NOMO-1 treated with DMSO at 0.1 percent for 48 hours (cell line): ENCODE measurements at regions not wholly inside any gene's neighbourhood (a gene's known extent, or its start where the extent isn't known, plus 50 kb on each side); places are given as distances from the start of the nearest gene placed in this dataset.

Experiments used
- DNase-seq: peaks from one replicate; lab custom pipeline; 2025; ENCODE audit not compliant: unreplicated experiment; lab: John Stamatoyannopoulos, UW

GRCh38 chr4:116872941-116873340, 212.4 kb downstream of the TRAM1L1 start:
- no peak for DNase-seq

DNA sequence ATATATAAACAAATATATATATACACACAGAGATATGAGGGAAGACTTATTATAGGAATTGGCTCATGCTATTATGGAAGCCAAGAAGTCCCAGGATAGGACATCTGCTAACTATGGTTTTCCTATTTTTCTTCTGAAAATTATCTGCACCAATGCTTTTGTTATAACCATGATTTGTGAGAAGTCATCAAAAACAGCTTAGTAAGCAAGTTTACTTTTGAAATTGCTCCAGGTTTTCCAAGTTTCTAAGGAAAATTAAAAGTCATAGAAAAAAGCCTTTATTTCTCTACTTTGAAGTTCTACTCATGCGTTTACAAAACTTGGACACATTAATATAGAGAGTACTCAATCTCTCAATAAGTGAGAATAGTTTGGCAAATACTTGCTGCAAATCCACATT, 213.1 kb downstream of the TRAM1L1 start:
- no peak for DNase-seq

DNA sequence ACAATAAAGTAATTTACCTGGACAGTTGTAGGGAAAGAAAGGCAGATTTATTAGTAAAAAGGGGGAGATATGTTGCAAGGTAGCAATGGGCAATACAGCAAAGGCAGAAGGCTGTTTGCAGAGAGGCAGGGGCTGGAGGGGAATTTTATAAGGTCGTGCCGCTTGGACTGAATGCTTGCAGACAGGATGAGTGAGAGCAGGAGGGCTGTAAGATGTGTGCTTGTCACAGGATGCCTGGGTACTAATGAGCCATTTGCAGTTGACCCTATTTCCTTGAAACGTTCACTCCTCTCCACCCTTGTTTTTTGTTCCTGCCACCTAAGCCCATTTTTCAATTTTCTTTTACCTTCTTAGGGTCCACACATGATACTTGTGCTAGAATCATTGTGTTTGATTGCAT, 214.7 kb downstream of the TRAM1L1 start:
- no peak for DNase-seq

DNA sequence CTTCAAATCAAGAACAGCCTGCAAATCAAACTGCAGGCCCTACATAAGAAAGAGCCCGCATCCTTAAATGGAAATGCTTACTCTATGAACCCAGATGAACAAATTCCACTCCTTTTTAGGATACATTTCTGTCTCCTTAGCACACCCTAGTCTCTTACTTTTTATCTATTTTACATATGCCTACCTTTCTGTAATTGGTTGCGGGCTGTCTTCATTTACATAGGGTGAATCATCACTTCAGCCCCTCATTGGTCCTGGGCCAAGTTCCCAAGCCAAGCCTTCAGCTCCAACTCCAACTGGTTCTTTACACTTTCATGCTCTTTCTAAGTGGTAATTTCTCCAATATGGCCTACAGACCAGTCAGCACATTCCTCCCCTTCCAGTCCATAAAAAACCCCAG, 219.3 kb downstream of the TRAM1L1 start:
- no peak for DNase-seq

- no peak for DNase-seq
These were observed 222.8 kb downstream of the TRAM1L1 start for GRCh38 chr4:116862592-116862991.

- no peak for DNase-seq
These were observed 224.5 kb downstream of the TRAM1L1 start for GRCh38 chr4:116860891-116861290.

GRCh38 chr4:116849620-116850019, 235.8 kb downstream of the TRAM1L1 start:
- no peak for DNase-seq

- no peak for DNase-seq
These were observed 237.8 kb downstream of the TRAM1L1 start for GRCh38 chr4:116847616-116848015.

DNA sequence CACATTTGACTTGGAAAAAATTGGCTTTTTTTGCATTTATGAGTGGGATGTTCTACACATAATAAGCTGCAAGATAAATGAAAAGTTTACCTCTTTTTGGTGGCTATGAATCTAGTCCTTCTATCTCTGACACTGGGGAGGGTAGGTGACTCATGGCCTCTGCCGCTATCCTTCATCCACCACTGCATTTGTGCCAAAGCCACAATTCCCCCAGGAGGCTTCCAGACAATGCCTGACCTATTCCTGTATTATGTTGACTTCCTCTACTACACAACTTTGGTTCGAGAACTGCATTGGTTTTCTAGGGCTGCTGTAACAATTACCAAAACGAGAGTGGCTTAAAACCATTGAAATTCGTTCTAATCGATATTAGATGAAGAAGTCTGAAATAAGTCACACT, 245.6 kb downstream of the TRAM1L1 start:
- DNase-seq: no peak

GRCh38 chr4:116838609-116839008, 246.8 kb downstream of the TRAM1L1 start:
- DNase-seq: no peak

DNA sequence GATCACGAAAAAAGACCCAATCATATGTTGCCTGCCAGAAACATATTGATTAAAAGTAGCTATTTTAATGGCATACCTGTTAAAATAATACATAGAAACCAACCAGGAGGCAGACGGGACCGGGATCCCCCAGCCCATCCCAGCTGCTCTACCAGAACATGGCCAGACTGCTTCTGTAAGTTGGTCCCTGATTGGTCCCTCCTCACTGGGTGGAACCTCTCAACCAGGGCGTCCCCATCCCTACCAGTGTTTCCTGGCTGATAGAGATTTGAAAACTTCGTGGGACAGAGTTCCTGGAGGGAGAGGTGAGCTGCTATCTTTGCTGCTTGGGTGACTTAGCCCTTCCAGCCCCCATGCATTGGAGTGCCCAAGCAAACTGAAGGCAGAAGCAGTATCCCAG, 256.2 kb downstream of the TRAM1L1 start:
- no peak for DNase-seq

- DNase-seq: no peak
These were observed 261.2 kb downstream of the TRAM1L1 start for GRCh38 chr4:116824172-116824571.

- no peak for DNase-seq
These were observed 273.6 kb downstream of the TRAM1L1 start for GRCh38 chr4:116811730-116812129.

DNA sequence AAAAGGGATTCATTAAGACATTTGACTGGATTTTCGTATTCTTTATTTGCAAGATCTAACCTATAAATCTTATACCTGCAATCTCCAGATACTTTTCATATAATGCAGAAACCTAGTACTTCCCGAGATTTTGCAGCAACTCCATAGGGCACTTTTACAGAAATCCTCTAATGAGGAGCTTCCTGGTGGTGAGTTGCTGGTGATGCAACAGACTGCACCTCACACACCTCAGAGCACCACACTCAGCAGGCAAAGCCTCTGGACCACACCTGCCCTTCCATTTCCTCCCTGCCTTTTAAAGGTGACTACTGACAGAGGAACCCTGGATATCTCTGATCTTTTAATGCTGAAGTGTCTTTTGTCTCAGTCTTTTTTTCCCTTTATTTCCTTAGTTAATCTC, 289.4 kb downstream of the TRAM1L1 start:
- no peak for DNase-seq

DNA sequence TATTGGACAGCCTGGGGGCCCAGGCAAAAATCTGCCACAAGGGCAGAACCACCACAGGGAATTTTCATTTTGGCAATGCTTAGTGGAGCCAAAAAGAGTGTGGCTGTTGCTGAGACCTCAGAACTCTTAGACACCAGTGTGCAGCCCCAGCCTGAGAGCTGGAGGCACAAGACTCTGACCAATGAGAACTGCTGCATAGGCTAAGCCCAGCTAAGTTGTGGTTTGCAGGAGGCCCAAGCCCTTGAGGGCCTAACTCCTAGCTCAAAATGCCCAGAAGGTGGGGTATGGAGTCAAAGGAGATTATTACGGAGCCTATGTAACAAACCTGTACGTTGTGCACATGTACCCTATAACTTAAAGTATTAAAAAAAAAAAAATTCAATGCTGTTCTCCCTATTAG, 296.7 kb downstream of the TRAM1L1 start:
- no peak for DNase-seq

GRCh38 chr4:116755051-116755450, 330.3 kb downstream of the TRAM1L1 start:
- DNase-seq: no peak

DNA sequence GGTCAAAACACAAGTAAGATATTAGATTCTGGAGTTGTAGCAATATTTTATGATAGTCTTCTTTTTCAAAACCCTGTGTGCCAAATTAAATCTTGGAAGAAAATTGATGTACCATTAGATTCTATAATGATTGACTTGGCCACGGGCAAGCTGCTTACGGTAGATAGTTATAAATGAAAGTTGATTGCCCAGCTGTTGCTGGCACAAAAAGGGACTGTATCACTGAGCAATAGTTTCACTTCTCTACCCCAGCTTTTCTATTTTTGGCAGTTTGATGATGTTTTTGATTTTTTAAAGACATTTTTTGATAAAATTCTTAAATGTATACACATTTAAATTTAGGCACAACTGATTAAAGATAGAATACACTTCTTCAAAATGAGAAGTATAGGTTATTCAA, 333.3 kb downstream of the TRAM1L1 start:
- DNase-seq: no peak

GRCh38 chr4:116736756-116737155, 348.6 kb downstream of the TRAM1L1 start:
- no peak for DNase-seq

GRCh38 chr4:116734178-116734577, 351.2 kb downstream of the TRAM1L1 start:
- no peak for DNase-seq

- no peak for DNase-seq
These were observed 352.0 kb downstream of the TRAM1L1 start for GRCh38 chr4:116733370-116733769.

DNA sequence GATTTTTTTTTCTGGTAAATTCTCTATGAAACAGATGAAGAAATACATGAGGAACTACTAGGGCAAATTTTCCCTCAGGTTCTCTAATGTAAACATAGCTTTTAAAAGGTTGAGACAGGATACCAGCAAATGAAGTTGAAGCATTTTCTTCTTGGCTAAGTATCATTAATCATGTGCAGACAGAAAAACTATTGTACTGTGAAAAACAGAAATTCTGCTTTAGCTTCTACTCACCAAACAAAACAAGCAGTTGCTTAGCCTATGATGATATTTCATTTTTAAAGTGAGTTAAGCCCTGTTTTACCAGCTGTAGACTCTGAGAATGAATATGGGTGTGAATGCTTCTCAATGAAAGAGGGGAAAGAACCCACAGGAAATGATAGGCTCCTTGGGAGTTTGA, 358.9 kb downstream of the TRAM1L1 start:
- no peak for DNase-seq

DNA sequence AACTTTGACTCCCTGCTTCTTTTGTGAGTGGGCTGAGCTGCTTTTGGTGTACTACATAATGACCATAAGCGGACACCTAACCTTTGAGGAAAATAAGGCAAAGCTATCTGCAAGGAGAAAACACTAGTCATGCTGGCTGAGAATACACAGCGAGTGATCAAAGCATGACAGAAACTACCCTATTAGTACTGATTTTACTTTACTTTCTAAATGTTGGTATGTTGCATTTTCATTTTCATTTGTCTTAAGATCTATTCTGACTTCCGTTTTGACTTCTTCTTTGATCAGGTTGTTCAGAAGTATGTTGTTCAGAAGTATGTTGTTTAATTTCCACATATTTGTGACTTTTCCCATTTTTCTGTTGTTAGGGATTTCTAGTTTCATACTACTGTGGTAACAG, 361.1 kb downstream of the TRAM1L1 start:
- DNase-seq: no peak

GRCh38 chr4:116705466-116705865, 379.9 kb downstream of the TRAM1L1 start:
- no peak for DNase-seq

- DNase-seq: no peak
These were observed 382.4 kb downstream of the TRAM1L1 start for GRCh38 chr4:116702949-116703348.
